ENCODE measurements at regions not wholly inside any gene's neighbourhood (a gene's known extent, or its start where the extent isn't known, plus 50 kb on each side); places are given as distances from the start of the nearest gene placed in this dataset.

DNA sequence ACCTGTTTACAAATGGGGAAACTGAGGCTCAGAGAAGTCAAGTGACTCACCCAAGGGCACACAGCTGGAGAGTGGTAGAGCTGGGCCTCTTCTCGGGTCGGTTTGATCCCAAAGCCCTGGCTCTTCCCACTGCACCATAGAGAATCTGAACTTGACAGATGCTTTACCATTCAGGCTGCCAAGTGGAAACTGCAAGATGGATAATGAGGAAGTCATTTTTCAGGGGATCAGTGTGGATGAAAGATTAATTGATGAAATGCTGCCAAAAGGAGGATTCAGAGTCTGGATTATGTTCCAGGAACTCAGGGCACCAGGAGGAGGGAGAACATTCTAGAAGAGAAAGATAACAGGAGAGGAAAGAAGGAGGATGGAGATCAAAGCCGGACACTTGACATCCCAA lies 185.9 kb upstream of the ZBED5 start:
- H3K4me3 ChIP-seq (ENCODE audit: low read depth, low read length): no peak overlapping the region
- DNase-seq (ENCODE audit: low read depth): no peak
- TF ChIP-seq, protein P1, sequence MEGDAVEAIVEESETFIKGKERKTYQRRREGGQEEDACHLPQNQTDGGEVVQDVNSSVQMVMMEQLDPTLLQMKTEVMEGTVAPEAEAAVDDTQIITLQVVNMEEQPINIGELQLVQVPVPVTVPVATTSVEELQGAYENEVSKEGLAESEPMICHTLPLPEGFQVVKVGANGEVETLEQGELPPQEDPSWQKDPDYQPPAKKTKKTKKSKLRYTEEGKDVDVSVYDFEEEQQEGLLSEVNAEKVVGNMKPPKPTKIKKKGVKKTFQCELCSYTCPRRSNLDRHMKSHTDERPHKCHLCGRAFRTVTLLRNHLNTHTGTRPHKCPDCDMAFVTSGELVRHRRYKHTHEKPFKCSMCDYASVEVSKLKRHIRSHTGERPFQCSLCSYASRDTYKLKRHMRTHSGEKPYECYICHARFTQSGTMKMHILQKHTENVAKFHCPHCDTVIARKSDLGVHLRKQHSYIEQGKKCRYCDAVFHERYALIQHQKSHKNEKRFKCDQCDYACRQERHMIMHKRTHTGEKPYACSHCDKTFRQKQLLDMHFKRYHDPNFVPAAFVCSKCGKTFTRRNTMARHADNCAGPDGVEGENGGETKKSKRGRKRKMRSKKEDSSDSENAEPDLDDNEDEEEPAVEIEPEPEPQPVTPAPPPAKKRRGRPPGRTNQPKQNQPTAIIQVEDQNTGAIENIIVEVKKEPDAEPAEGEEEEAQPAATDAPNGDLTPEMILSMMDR (IDR thresholded peaks at IDR 0.05; ENCODE audit: low read depth, low read length, missing control alignments): no peak

DNA sequence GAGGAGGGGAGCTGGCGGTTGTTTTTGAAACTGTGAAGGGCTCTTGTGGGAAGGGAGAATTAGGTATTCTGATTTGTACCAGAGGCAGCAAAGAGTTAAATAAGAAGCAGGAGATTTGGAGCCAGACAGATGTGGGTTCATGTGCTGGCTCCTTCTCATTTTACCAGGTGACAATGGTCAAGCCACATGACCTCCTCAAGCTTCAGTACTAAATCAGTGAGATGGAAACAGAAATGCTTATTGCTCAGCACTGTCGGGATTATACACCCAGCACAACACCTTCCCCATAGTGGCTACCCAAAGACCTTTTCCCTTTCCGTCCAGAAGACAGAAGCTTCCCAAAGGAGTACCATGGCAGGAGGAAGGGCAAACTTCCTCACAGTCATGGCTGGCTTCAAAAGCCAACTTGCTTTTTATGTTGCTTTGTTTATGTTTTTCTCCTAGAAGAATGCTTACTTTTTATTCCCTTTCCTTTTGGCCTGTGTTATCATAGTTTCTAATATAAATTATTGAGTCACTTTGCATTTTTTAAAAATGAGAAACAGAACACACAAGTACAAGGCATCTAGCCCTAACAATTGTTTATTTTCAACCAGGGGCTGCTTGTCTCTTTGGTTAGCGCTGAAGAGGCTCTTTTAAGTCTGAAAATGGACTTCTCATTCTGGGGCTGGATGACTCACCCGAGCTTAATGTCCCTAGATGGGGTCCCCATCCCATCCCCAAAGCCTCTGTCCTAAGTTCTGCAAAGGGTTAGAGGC lies 181.5 kb upstream of the ZBED5 start:
- no peak for DNase-seq (ENCODE audit: low read depth)
- no peak overlapping the region for H3K4me3 ChIP-seq (ENCODE audit: low read depth, low read length)
- TF ChIP-seq, protein P1 (IDR thresholded peaks at IDR 0.05; ENCODE audit: low read depth, low read length, missing control alignments): no peak

DNA sequence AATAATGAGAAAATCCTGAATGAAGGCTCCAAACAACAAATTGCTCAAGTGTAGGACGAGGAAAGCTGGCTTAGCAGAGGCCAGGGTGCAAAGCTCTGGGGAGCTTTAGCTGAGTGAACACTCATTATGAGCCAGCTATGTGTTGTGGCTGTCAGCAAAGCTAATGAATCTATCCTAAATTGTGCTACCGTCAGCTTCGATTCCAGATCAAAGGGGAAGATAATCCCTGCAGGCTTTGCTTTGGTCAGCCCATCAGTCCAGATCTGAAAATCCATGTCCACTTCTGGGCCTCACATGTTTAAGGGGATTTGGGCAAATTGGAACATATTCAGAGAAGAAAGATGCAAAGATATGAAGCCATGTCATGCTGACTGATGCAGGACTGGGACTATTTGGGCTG lies 180.9 kb upstream of the ZBED5 start:
- TF ChIP-seq, protein P1 (IDR thresholded peaks at IDR 0.05; ENCODE audit: low read depth, low read length, missing control alignments): no peak
- H3K4me3 ChIP-seq (ENCODE audit: low read depth, low read length): no peak overlapping the region
- no peak for DNase-seq (ENCODE audit: low read depth)

DNA sequence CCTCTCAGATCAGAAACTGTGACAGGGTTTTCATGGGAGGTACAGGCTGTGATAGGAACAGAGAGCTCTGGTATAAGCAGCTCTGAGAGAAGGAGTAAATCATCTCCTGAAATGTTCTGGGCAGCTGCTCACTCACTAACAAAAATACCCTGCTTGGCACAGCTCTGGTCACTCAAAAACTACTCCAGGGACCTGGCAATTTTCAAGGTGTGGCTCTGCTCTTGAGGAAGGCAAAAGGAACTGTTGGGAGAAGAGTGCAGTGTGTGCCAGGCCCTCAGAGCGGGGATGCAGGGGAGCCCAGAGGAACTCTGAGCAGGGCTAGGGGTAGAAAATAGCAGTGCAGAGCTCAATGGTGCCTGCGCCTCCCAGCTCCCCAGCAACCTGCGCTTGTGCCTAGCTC lies 180.5 kb upstream of the ZBED5 start:
- H3K4me3 ChIP-seq (ENCODE audit: low read depth, low read length): no peak overlapping the region
- no peak for DNase-seq (ENCODE audit: low read depth)
- TF ChIP-seq, protein P1 (IDR thresholded peaks at IDR 0.05; ENCODE audit: low read depth, low read length, missing control alignments): no peak

DNA sequence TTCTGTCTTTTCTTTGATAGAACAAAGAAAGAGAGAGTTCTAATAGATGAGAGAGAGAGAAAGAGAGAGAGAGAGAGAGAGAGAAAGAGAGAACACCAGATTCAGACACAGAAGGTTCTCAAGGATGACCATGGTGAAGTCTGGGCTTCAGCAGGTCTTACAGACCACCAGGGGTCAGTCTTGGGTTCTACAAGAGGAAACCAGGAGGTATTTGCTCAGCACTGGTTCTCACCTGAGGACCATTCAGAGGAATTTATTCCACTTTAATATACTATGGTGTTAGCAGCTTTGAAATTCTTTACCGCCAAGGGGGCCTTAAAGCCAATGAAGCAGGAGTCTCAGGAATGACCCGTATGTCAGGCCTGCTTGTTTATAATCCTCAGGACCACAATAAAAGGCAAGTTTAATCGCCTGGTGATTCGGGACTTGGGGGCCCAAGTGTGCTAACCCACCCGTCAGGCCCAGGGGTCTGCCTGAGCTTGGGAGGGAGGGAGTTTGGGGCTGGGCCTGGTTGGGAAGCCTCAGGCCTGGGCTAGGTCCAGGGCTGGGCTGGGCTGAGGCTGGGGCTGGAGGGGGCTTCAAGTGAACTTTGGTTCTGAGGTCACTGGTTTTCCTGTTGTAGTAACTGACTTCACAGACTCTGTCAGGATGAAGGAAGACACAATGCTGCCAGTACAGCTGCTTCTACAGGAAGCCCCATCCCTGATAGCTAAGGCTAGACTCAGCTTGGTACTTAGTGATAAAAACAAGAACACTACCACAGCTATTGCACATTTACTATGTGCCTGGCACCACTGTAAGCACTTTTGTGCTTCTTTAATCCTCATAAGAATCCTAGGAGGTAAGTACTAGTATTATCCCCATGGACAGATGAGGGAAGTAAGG lies 179.2 kb upstream of the ZBED5 start:
- peak; percentile 50 for DNase-seq (ENCODE audit: low read depth)
- H3K4me3 ChIP-seq (ENCODE audit: low read depth, low read length): no peak overlapping the region
- TF ChIP-seq, protein P1 (IDR thresholded peaks at IDR 0.05; ENCODE audit: low read depth, low read length, missing control alignments): peak; percentile 74

DNA sequence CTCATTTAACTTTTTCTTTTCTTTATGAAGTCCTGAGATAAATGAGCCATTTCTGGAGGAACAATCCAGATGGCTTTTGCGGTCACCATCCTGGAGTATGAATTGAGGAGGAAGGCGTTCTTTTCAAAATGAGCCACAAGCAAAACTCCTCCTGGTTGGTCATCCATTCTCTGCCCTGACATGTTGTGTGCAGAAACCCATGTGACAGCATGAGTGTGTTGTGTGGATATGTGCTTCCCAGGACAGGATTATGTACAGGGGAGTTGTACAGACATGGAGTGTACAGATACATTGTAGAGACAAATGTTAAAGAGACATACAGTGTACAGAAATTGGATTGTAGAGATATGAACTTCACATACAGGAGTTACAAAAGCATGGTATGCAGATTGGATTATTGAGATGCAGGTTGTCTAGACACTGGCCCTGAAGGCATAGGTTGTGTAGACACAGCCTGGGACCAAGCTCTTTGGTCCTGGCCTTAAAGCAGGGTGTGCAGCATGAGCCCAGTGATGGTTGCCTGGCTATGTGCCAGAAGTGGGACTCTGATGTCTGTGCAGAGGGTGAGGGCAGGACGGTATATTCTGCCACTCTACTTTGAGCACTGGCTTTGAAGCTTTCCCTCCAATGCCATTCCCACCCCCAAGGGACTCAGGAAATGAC lies 178.5 kb upstream of the ZBED5 start:
- TF ChIP-seq, protein P1 (IDR thresholded peaks at IDR 0.05; ENCODE audit: low read depth, low read length, missing control alignments): no peak
- no peak for DNase-seq (ENCODE audit: low read depth)
- H3K4me3 ChIP-seq (ENCODE audit: low read depth, low read length): no peak overlapping the region

Data from GM12864 (cell line).